ENCODE measurements at regions not wholly inside any gene's neighbourhood (a gene's known extent, or its start where the extent isn't known, plus 50 kb on each side); places are given as distances from the start of the nearest gene placed in this dataset.

GRCh38 chr2:2621855-2622254 is 290.8 kb upstream of the MYT1L start:
- TF ChIP-seq CTCF (IDR thresholded peaks at IDR 0.05) (no peak), POLR2A (IDR thresholded peaks at IDR 0.05; ENCODE audit: low read depth) (no peak), POLR2AphosphoS5 (IDR thresholded peaks at IDR 0.05) (no peak)
